Colonic mucosa (tissue), 4 donors: ENCODE measurements at regions not wholly inside any gene's neighbourhood (a gene's known extent, or its start where the extent isn't known, plus 50 kb on each side); places are given as distances from the start of the nearest gene placed in this dataset.
A peak's percentile ranks its signal among the peaks of the same experiment; 100 is the strongest.

Experiments used
- DNase-seq: peaks from one replicate; pipeline ENCODE4 v3.0.0-alpha.2; 2020
- H3K27ac ChIP-seq: fragments of 200-600 bp; one replicate; pipeline ENCODE4 v1.8.0; 2021
- H3K27me3 ChIP-seq: fragments of 200-600 bp; one replicate; pipeline ENCODE4 v1.8.0; 2021
- H3K36me3 ChIP-seq: fragments of 200-600 bp; one replicate; pipeline ENCODE4 v1.8.0; 2021
- H3K4me1 ChIP-seq: fragments of 200-600 bp; one replicate; pipeline ENCODE4 v1.8.0; 2021; ENCODE audit warnings: mild to moderate bottlenecking
- H3K4me3 ChIP-seq: fragments of 200-600 bp; one replicate; pipeline ENCODE4 v1.8.0; 2021
- H3K9ac ChIP-seq, 2 donors: one replicate each; pipeline ENCODE4 v1.7.0; 2013; ENCODE audit warnings: control low read depth in 2 of 2, low read depth in 2 of 2, low read length in 2 of 2
- H3K9me3 ChIP-seq: fragments of 200-600 bp; one replicate; pipeline ENCODE4 v1.8.0; 2021
- intact Hi-C: fragments of 100-400 bp; cut with DNase I; formaldehyde crosslinking; loops from one replicate; pipeline ENCODE4 v1.14.1; 2022
- TF ChIP-seq, protein P1 (sequence below): fragments of 200-600 bp; IDR thresholded peaks from one replicate; pipeline ENCODE4 v1.8.0; 2022; ENCODE audit warnings: antibody characterized with exemption, mild to moderate bottlenecking
- donor health status: healthy.
- donor health status: DM: no; HTN: no; CAD: no.
- donor health status: DM: no; HTN: no; CAD: no.

DNA sequence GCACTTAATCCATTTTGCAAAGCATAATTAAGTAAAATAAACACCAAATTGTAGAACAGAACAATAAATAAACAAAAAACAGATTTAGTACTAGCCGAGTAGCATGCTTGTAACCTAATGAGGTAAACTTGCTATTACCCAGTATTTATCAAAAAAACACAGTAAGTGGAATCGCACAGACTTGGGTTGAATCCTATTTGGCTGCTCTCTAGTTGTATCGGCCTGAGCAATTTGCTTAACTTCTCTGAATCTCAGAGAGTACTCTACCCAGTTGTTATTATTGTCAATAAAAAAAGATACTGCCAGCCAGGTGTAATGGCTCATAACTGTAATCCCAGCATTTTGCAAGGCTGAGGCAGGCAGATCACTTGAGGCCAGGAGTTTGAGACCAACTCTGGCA is 664.3 kb downstream of the ADGRL2 start:
- H3K4me3 ChIP-seq: no peak overlapping the region
- TF ChIP-seq, protein P1, sequence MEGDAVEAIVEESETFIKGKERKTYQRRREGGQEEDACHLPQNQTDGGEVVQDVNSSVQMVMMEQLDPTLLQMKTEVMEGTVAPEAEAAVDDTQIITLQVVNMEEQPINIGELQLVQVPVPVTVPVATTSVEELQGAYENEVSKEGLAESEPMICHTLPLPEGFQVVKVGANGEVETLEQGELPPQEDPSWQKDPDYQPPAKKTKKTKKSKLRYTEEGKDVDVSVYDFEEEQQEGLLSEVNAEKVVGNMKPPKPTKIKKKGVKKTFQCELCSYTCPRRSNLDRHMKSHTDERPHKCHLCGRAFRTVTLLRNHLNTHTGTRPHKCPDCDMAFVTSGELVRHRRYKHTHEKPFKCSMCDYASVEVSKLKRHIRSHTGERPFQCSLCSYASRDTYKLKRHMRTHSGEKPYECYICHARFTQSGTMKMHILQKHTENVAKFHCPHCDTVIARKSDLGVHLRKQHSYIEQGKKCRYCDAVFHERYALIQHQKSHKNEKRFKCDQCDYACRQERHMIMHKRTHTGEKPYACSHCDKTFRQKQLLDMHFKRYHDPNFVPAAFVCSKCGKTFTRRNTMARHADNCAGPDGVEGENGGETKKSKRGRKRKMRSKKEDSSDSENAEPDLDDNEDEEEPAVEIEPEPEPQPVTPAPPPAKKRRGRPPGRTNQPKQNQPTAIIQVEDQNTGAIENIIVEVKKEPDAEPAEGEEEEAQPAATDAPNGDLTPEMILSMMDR: no peak

DNA sequence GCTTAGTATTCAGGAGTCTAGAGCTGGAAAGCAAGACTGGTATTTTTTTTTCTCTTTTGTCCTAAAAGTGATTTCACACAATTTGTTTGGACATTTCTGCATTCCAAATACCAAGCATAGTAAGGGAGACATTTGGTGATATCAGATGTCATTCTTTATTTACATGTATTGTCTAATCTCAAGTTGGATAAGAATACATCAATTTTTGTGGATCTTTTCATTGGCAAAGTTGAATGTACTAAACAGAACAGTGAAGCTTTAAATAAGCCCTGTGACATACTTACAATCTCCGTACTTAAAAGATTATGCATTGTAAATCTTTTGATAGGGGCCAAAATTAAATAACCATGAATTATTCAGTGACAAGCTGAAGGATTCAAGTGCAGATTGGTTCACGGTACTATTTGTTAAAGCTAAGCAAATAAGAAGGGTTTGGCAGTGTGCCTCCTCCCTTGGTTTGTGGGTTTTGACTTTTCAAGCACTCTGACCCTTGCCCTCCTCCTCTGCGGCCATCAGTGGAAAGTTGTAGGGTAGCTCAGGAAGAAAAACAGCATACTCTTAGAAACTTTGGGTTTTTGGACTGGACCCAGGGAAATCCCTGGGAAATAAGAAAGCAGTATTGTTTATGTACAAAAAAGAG is 663.7 kb downstream of the ADGRL2 start:
- Histone ChIP-seq H3K27me3 (no peaks in the 10 kb centered on the region), H3K9me3 (no peaks in the 10 kb centered on the region), H3K36me3 (no peaks in the 10 kb centered on the region), H3K9ac (no peak overlapping the region), H3K27ac (no peak overlapping the region), H3K4me1 (no peaks in the 10 kb centered on the region), H3K4me3 (no peak overlapping the region)
- DNase-seq: peak; percentile 59
- TF ChIP-seq, protein P1: no peak
- intact Hi-C loops: no loop called here

More for the DNA sequence above, 664.3 kb downstream of the ADGRL2 start:
- Histone ChIP-seq H3K9ac (no peak overlapping the region), H3K27ac (no peak overlapping the region), H3K27me3 (no peaks in the 10 kb centered on the region), H3K4me1 (no peaks in the 10 kb centered on the region), H3K9me3 (no peaks in the 10 kb centered on the region), H3K36me3 (no peaks in the 10 kb centered on the region)
- intact Hi-C loops: no loop called here
- DNase-seq: no peak

DNA sequence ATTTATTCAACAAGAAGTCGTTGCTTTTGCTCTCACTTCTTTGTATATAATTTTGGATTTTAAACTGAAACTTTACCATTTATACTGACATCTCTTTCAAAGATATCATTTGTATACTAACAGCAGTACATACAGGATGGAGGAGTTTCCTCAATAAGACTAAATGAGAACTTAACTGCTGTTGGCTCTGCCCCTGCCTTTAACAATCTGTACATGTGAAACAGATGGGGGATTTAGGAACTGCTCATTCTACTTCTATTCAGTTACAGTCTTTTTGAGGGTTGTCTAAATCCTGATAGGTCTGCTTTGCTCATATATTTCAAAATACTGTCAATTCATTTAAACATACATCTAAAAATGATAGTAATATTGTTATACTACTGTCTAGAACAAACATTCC is 663.2 kb downstream of the ADGRL2 start:
- H3K27ac ChIP-seq: no peak overlapping the region
- no peak for DNase-seq
- TF ChIP-seq, protein P1: no peak

DNA sequence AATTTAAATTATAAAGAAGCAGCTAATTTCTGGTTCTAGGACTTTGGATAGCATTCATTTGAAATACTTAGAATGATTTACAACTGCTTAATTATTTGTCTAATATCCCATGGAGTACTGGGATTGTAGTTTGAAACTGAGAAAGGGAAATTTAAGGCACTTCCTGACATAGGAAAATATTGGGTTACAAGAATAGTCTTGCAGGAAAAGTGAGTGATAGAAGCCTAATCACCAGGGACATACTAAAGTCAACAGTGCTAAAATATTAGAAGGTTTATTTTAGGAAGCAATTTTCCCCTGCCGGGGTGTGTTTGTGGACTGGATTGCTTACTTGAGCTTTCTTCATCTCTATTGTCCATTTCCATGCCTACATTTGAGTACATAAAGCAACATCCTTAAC is 661.6 kb downstream of the ADGRL2 start:
- H3K27ac ChIP-seq: no peak overlapping the region
- H3K9ac ChIP-seq: no peak overlapping the region
- no peaks in the 10 kb centered on the region for H3K27me3 ChIP-seq
- intact Hi-C loops: no loop called here
- H3K4me3 ChIP-seq: no peak overlapping the region
- H3K9me3 ChIP-seq: no peaks in the 10 kb centered on the region
- H3K4me1 ChIP-seq: no peaks in the 10 kb centered on the region
- TF ChIP-seq, protein P1: no peak
- H3K36me3 ChIP-seq: no peaks in the 10 kb centered on the region
- DNase-seq: no peak

More for the DNA sequence above, 663.2 kb downstream of the ADGRL2 start:
- intact Hi-C loops: no loop called here
- Histone ChIP-seq H3K9me3 (no peaks in the 10 kb centered on the region), H3K27me3 (no peaks in the 10 kb centered on the region), H3K36me3 (no peaks in the 10 kb centered on the region), H3K9ac (no peak overlapping the region), H3K4me3 (no peak overlapping the region), H3K4me1 (no peaks in the 10 kb centered on the region)

DNA sequence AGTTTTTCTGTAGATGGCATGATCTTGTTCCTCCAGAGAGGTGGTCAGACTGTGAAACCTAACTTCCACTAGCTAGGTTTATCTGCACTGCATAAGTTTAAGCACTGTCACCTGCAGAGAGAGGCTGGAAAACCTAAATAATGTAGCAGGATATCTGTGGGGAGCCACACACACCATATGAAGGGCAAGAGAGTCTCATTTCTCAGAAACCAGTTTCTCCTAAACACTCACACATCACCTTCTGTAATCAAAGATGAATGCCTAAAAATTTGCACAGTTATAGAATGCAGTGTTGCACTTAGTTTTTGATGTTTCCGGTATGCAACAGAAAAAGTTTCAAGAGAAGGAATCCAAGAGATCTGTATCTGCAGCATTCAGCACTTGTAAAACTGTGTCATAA is 654.6 kb downstream of the ADGRL2 start:
- intact Hi-C loops: no loop called here
- no peaks in the 10 kb centered on the region for H3K27me3 ChIP-seq
- no peak for DNase-seq
- no peak overlapping the region for H3K27ac ChIP-seq
- TF ChIP-seq, protein P1: no peak
- no peaks in the 10 kb centered on the region for H3K4me1 ChIP-seq
- H3K9ac ChIP-seq: no peak overlapping the region
- no peaks in the 10 kb centered on the region for H3K36me3 ChIP-seq
- H3K9me3 ChIP-seq: no peaks in the 10 kb centered on the region
- no peak overlapping the region for H3K4me3 ChIP-seq
